ENCODE measurements at regions not wholly inside any gene's neighbourhood (a gene's known extent, or its start where the extent isn't known, plus 50 kb on each side); places are given as distances from the start of the nearest gene placed in this dataset.

DNA sequence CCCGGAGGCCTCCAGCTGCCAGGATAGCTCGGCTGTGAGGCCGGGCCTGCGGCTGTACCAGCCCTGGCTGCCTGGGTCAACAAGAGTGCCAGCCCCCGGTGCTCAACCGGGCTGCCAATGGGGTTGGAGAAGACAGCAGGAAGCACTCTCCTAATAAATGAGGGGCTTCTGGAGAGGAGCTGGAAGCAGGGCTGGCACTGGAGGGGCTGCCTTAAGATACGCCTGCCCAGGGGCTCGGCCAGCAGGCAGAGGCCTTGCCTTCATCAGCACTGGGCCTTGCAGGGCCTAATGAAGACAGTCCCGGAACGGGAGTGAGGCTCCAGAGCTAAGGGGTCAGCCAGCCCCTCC lies 73.6 kb downstream of the TEX51 start:
- TF ChIP-seq, protein P1, sequence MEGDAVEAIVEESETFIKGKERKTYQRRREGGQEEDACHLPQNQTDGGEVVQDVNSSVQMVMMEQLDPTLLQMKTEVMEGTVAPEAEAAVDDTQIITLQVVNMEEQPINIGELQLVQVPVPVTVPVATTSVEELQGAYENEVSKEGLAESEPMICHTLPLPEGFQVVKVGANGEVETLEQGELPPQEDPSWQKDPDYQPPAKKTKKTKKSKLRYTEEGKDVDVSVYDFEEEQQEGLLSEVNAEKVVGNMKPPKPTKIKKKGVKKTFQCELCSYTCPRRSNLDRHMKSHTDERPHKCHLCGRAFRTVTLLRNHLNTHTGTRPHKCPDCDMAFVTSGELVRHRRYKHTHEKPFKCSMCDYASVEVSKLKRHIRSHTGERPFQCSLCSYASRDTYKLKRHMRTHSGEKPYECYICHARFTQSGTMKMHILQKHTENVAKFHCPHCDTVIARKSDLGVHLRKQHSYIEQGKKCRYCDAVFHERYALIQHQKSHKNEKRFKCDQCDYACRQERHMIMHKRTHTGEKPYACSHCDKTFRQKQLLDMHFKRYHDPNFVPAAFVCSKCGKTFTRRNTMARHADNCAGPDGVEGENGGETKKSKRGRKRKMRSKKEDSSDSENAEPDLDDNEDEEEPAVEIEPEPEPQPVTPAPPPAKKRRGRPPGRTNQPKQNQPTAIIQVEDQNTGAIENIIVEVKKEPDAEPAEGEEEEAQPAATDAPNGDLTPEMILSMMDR (IDR thresholded peaks at IDR 0.05): peak; percentile 70
- TF ChIP-seq POLR2AphosphoS5 (IDR thresholded peaks at IDR 0.05; ENCODE audit: low read depth, low read length): no peak
- TF ChIP-seq, protein P2, sequence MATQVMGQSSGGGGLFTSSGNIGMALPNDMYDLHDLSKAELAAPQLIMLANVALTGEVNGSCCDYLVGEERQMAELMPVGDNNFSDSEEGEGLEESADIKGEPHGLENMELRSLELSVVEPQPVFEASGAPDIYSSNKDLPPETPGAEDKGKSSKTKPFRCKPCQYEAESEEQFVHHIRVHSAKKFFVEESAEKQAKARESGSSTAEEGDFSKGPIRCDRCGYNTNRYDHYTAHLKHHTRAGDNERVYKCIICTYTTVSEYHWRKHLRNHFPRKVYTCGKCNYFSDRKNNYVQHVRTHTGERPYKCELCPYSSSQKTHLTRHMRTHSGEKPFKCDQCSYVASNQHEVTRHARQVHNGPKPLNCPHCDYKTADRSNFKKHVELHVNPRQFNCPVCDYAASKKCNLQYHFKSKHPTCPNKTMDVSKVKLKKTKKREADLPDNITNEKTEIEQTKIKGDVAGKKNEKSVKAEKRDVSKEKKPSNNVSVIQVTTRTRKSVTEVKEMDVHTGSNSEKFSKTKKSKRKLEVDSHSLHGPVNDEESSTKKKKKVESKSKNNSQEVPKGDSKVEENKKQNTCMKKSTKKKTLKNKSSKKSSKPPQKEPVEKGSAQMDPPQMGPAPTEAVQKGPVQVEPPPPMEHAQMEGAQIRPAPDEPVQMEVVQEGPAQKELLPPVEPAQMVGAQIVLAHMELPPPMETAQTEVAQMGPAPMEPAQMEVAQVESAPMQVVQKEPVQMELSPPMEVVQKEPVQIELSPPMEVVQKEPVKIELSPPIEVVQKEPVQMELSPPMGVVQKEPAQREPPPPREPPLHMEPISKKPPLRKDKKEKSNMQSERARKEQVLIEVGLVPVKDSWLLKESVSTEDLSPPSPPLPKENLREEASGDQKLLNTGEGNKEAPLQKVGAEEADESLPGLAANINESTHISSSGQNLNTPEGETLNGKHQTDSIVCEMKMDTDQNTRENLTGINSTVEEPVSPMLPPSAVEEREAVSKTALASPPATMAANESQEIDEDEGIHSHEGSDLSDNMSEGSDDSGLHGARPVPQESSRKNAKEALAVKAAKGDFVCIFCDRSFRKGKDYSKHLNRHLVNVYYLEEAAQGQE (IDR thresholded peaks at IDR 0.05; ENCODE audit: insufficient read depth in 1 of 2, low read depth in 2 of 2, low read length in 1 of 2): no peak
- TF ChIP-seq TCF7L2 (IDR thresholded peaks at IDR 0.05; ENCODE audit: low read depth, low read length): no peak
- TF ChIP-seq SIN3A (IDR thresholded peaks at IDR 0.05; ENCODE audit: borderline replicate concordance, insufficient read depth, low read depth, low read length): no peak
